ENCODE measurements at regions not wholly inside any gene's neighbourhood (a gene's known extent, or its start where the extent isn't known, plus 50 kb on each side); places are given as distances from the start of the nearest gene placed in this dataset.

DNA sequence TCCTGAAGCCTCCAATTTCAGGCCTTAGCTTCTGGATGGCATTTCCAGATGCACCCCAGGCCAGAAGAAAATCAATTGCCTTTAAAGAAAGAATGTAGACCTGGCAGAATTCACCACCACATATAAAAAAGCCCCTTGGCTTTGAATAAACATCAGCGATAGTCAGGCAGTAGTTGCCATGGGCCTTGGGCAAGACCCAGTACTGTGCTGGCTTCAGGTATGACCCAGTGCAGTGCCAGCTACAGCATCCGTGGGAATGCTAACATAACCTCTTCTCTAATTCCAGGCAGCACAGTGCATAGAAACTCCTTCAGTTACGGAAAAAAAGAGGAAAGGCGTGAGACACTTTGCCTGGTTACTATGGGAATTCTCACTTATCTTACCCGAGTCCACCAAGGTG is 539.6 kb upstream of the LRRTM4 start (continued):
- TF ChIP-seq ZNF431 (CRISPR knock-in tag; IDR thresholded peaks at IDR 0.05; ENCODE audit: borderline replicate concordance, low read depth) (no peak), ZSCAN20 (CRISPR knock-in tag; IDR thresholded peaks at IDR 0.05; ENCODE audit: borderline replicate concordance) (no peak), PLRG1 (conservative IDR thresholded peaks at IDR 0.05) (no peak)

DNA sequence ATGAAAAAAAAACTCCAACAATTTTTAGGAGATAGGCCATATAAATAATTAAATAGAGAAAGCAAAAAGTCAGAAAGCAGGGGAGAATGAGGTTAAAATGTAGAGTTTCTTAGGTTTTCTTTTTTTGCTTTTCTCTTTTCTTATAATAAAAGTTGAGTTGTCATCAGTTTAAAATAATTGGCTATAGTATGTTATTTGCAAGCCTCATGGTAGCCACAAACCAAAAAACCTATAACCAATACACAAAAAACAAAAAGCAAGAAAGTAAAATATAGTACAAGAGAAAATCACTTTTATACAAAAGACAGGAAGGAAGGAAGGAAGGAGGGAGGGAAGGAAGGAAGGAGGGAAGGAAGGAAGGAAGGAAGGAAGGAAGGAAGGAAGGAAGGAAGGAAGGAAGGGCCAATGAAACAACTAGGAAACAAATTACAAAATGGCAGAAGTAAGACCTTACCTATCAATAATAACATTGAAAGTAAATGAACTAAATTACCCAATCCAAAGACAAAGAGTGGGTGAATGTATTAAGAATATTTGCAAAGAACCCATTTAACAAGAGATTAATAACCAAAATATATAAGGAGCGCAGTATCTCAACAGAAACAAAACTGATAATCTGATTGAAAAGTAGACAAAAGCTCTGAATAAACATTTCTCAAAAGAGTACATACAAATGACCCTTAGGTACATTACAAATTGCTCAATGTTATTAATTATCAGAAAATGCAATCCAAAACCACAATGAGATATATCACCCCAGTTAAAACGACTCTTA is 541.3 kb upstream of the LRRTM4 start:
- DNase-seq (ENCODE audit: low spot score) (no peak), FAIRE-seq (no peak), ATAC-seq (no peak)
- CTCF ChIA-PET (ENCODE audit: low intra/inter-chr PET ratio, low total read pairs), result no interaction called here
- intact Hi-C loops (cut with micrococcal nuclease; ENCODE audit: unreplicated experiment), result no loop called here
- Histone ChIP-seq H3K4me3 (replicated peaks in 1 of 3; ENCODE audit: insufficient read depth in 1 of 3, low read depth in 2 of 3, low read length in 3 of 3) (no peak overlapping the region), H3K9me3 (ENCODE audit: low read length) (no peaks in the 10 kb centered on the region), H4K20me1 (ENCODE audit: insufficient read depth, low read length) (no peaks in the 10 kb centered on the region), H3K4me1 (ENCODE audit: insufficient read depth, low read length) (no peaks in the 10 kb centered on the region), H2AFZ (ENCODE audit: low read length) (no peak overlapping the region), H3K4me2 (ENCODE audit: low read depth, low read length) (no peak overlapping the region), H3K36me3 (replicated peaks in 1 of 2; ENCODE audit: control insufficient read depth in 1 of 2, insufficient read depth in 2 of 2, low read length in 2 of 2) (no peaks in the 10 kb centered on the region; a peak in 2 of 5 replicates), H3K9ac (ENCODE audit: insufficient read depth, low read depth, low read length) (no peak overlapping the region), H3K27ac (ENCODE audit: extremely low read length, insufficient read depth, low read length) (no peak overlapping the region), H3K79me2 (ENCODE audit: insufficient read depth, low read length) (no peaks in the 10 kb centered on the region), H3K27me3 (ENCODE audit: control insufficient read depth in 1 of 2, insufficient read depth in 2 of 2, low read length in 2 of 2) (no peaks in the 10 kb centered on the region)
- 83% methylated on average over 2 of the region's 2 CpGs for WGBS (ENCODE audit: low lambda C conversion rate)
- POLR2A ChIA-PET, result no interaction called here
- in situ Hi-C loops (cut with HindIII; ENCODE audit: extremely low pct_ligation_motif_present, low pct_unique_long_range_greater_than_20kb), result no loop called here
- TF ChIP-seq PAF1 (CRISPR knock-in tag; IDR thresholded peaks at IDR 0.05), result no peak
- TF ChIP-seq FOXM1 (CRISPR knock-in tag; IDR thresholded peaks at IDR 0.05), result no peak
- TF ChIP-seq NR3C1 (CRISPR knock-in tag; IDR thresholded peaks at IDR 0.05), result no peak
- no peak for TF ChIP-seq ZBTB42 (CRISPR knock-in tag; IDR thresholded peaks at IDR 0.05)
- TF ChIP-seq NPAS2 (CRISPR knock-in tag; IDR thresholded peaks at IDR 0.05; ENCODE audit: borderline replicate concordance), result no peak
- TF ChIP-seq ZNF317 (CRISPR knock-in tag; IDR thresholded peaks at IDR 0.05), result no peak
- TF ChIP-seq, protein P1, sequence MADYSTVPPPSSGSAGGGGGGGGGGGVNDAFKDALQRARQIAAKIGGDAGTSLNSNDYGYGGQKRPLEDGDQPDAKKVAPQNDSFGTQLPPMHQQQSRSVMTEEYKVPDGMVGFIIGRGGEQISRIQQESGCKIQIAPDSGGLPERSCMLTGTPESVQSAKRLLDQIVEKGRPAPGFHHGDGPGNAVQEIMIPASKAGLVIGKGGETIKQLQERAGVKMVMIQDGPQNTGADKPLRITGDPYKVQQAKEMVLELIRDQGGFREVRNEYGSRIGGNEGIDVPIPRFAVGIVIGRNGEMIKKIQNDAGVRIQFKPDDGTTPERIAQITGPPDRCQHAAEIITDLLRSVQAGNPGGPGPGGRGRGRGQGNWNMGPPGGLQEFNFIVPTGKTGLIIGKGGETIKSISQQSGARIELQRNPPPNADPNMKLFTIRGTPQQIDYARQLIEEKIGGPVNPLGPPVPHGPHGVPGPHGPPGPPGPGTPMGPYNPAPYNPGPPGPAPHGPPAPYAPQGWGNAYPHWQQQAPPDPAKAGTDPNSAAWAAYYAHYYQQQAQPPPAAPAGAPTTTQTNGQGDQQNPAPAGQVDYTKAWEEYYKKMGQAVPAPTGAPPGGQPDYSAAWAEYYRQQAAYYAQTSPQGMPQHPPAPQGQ (CRISPR knock-in tag; IDR thresholded peaks at IDR 0.05; ENCODE audit: borderline replicate concordance), result no peak
- no peak for TF ChIP-seq RNF2 (conservative IDR thresholded peaks at IDR 0.05; ENCODE audit: low read depth)
- no peak for TF ChIP-seq ZBTB38 (CRISPR knock-in tag; IDR thresholded peaks at IDR 0.05)
- TF ChIP-seq TARDBP (CRISPR knock-in tag; IDR thresholded peaks at IDR 0.05), result no peak
- no peak for TF ChIP-seq PAX8 (CRISPR knock-in tag; IDR thresholded peaks at IDR 0.05; ENCODE audit: borderline replicate concordance)
- no peak for TF ChIP-seq FOXP1 (IDR thresholded peaks at IDR 0.05)
- no peak for TF ChIP-seq FOXP1 (CRISPR knock-in tag; IDR thresholded peaks at IDR 0.05)
- TF ChIP-seq, protein P2, sequence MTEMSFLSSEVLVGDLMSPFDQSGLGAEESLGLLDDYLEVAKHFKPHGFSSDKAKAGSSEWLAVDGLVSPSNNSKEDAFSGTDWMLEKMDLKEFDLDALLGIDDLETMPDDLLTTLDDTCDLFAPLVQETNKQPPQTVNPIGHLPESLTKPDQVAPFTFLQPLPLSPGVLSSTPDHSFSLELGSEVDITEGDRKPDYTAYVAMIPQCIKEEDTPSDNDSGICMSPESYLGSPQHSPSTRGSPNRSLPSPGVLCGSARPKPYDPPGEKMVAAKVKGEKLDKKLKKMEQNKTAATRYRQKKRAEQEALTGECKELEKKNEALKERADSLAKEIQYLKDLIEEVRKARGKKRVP (CRISPR knock-in tag; IDR thresholded peaks at IDR 0.05), result no peak
- TF ChIP-seq, protein P3, sequence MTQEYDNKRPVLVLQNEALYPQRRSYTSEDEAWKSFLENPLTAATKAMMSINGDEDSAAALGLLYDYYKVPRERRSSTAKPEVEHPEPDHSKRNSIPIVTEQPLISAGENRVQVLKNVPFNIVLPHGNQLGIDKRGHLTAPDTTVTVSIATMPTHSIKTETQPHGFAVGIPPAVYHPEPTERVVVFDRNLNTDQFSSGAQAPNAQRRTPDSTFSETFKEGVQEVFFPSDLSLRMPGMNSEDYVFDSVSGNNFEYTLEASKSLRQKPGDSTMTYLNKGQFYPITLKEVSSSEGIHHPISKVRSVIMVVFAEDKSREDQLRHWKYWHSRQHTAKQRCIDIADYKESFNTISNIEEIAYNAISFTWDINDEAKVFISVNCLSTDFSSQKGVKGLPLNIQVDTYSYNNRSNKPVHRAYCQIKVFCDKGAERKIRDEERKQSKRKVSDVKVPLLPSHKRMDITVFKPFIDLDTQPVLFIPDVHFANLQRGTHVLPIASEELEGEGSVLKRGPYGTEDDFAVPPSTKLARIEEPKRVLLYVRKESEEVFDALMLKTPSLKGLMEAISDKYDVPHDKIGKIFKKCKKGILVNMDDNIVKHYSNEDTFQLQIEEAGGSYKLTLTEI (CRISPR knock-in tag; conservative IDR thresholded peaks at IDR 0.05), result no peak
- no peak for TF ChIP-seq ZNF230 (CRISPR knock-in tag; IDR thresholded peaks at IDR 0.05)
- no peak for TF ChIP-seq ZNF382 (CRISPR knock-in tag; IDR thresholded peaks at IDR 0.05; ENCODE audit: borderline replicate concordance)
- no peak for TF ChIP-seq ZNF790 (CRISPR knock-in tag; IDR thresholded peaks at IDR 0.05; ENCODE audit: borderline replicate concordance)
- no TSS peak for BruUV-seq (replicated peaks)

All from HepG2 (cell line).